GM23338 (cell line): ENCODE measurements at regions not wholly inside any gene's neighbourhood (a gene's known extent, or its start where the extent isn't known, plus 50 kb on each side); places are given as distances from the start of the nearest gene placed in this dataset.

Source experiments
- ATAC-seq: fragments of 200-7000 bp; cut with Tn5 transposase; 3 replicates; pipeline ENCODE4 v1.9.1; 2020
- DNase-seq: peaks from one replicate; pipeline ENCODE4 v3.0.0-alpha.2; 2015; ENCODE audit warnings: low spot score
- H2AFZ ChIP-seq: fragments of 200-600 bp; sonication (generic); 2 replicates; pipeline ENCODE4 v1.8.0; 2016; ENCODE audit warnings: antibody characterized with exemption, mild to moderate bottlenecking, moderate library complexity
- H3F3A ChIP-seq: fragments of 200-600 bp; sonication (generic); replicated peaks from 2 replicates; pipeline ENCODE4 v1.8.0; 2017; ENCODE audit warnings: antibody characterized with exemption, mixed run types, low read depth
- H3K27ac ChIP-seq: fragments of 200-600 bp; sonication (generic); 2 replicates; pipeline ENCODE4 v1.6.1; 2016; ENCODE audit warnings: low read depth
- H3K27me3 ChIP-seq: fragments of 200-600 bp; sonication (generic); 2 replicates; pipeline ENCODE4 v1.8.0; 2016; ENCODE audit warnings: mild to moderate bottlenecking, mixed run types, moderate library complexity; ENCODE audit not compliant: insufficient read depth
- H3K36me3 ChIP-seq: fragments of 200-600 bp; sonication (generic); 2 replicates; pipeline ENCODE4 v1.8.0; 2016; ENCODE audit warnings: mild to moderate bottlenecking; ENCODE audit not compliant: insufficient read depth
- H3K4me1 ChIP-seq: fragments of 200-600 bp; sonication (generic); 2 replicates; pipeline ENCODE4 v1.8.0; 2016; ENCODE audit warnings: mild to moderate bottlenecking, moderate library complexity; ENCODE audit not compliant: insufficient read depth
- H3K4me2 ChIP-seq: fragments of 200-600 bp; sonication (generic); 2 replicates; pipeline ENCODE4 v1.7.1; 2017; ENCODE audit warnings: mixed run types
- H3K4me3 ChIP-seq: fragments of 200-600 bp; sonication (generic); 2 replicates; pipeline ENCODE4 v1.6.1; 2016; ENCODE audit warnings: mixed run types
- H3K79me2 ChIP-seq: fragments of 200-600 bp; sonication (generic); replicated peaks from 2 replicates; pipeline ENCODE4 v1.8.0; 2017; ENCODE audit warnings: mild to moderate bottlenecking; ENCODE audit not compliant: insufficient read depth
- H3K9me2 ChIP-seq: fragments of 200-600 bp; sonication (generic); 2 replicates; pipeline ENCODE4 v1.8.0; 2017; ENCODE audit not compliant: insufficient read depth
- H4K20me1 ChIP-seq: fragments of 200-600 bp; sonication (generic); replicated peaks from 2 replicates; pipeline ENCODE4 v1.8.0; 2017; ENCODE audit warnings: mild to moderate bottlenecking; ENCODE audit not compliant: insufficient read depth
- H3K27ac Mint-ChIP-seq: 2 replicates; pipeline ENCODE4 v1.8.0; 2020; ENCODE audit warnings: inconsistent platforms, mild to moderate bottlenecking, moderate library complexity, mixed read lengths
- H3K27me3 Mint-ChIP-seq: 3 replicates; pipeline ENCODE4 v1.8.0; 2022; ENCODE audit warnings: low read depth, mild to moderate bottlenecking, moderate library complexity, mixed read lengths, inconsistent platforms; ENCODE audit not compliant: insufficient read depth, poor library complexity
- H3K36me3 Mint-ChIP-seq: 3 replicates; pipeline ENCODE4 v1.8.0; 2021; ENCODE audit warnings: low read depth, mild to moderate bottlenecking, inconsistent platforms, moderate library complexity, mixed read lengths
- H3K4me1 Mint-ChIP-seq: 3 replicates; pipeline ENCODE4 v1.8.0; 2020; ENCODE audit warnings: mild to moderate bottlenecking, inconsistent platforms, mixed read lengths
- H3K4me3 Mint-ChIP-seq: 3 replicates; pipeline ENCODE4 v1.8.0; 2021; ENCODE audit warnings: moderate library complexity, mild to moderate bottlenecking, inconsistent platforms, mixed read lengths
- H3K9me3 Mint-ChIP-seq: 3 replicates; pipeline ENCODE4 v1.8.0; 2020; ENCODE audit warnings: moderate library complexity, mild to moderate bottlenecking, inconsistent platforms, mixed read lengths
- CREB1 ChIP-seq: fragments of 250-450 bp; sonication (Bioruptor Pico); IDR thresholded peaks from 2 replicates; pipeline ENCODE4 v1.5.0; 2020; ENCODE audit warnings: low read depth, mild to moderate bottlenecking, moderate library complexity
- CTCF ChIP-seq, 2 experiments: fragments of 200-600 bp in 1 of 2; sonication (generic) in 1 of 2; conservative IDR thresholded peaks; 2 replicates each; pipeline versions ENCODE4 v1.5.1 to v1.6.1; 2016 to 2017; ENCODE audit warnings: antibody characterized with exemption in 2 of 2, low read depth in 2 of 2, mild to moderate bottlenecking in 2 of 2, moderate library complexity in 1 of 2
- ETS1 ChIP-seq: IDR thresholded peaks from 2 replicates; pipeline ENCODE4 v1.6.1; 2016; ENCODE audit warnings: antibody characterized with exemption
- EZH2 ChIP-seq: fragments of 200-600 bp; sonication (generic); IDR thresholded peaks from one replicate; pipeline ENCODE4 v1.8.0; 2017; ENCODE audit warnings: antibody characterized with exemption, mild to moderate bottlenecking, low read depth; ENCODE audit not compliant: unreplicated experiment
- EZH2phosphoT487 ChIP-seq: fragments of 200-600 bp; sonication (generic); IDR thresholded peaks from one replicate; pipeline ENCODE4 v1.8.1; 2018; ENCODE audit warnings: antibody characterized with exemption; ENCODE audit not compliant: unreplicated experiment
- JUNB ChIP-seq: IDR thresholded peaks from one replicate; pipeline ENCODE4 v1.6.1; 2016; ENCODE audit warnings: antibody characterized with exemption; ENCODE audit not compliant: unreplicated experiment
- NANOG ChIP-seq: IDR thresholded peaks from 2 replicates; pipeline ENCODE4 v1.6.1; 2016; ENCODE audit warnings: antibody characterized with exemption, borderline replicate concordance
- POLR2AphosphoS5 ChIP-seq: IDR thresholded peaks from 2 replicates; pipeline ENCODE4 v1.6.1; 2016; ENCODE audit warnings: antibody characterized with exemption, low read depth
- REST ChIP-seq: IDR thresholded peaks from one replicate; pipeline ENCODE4 v1.6.1; 2018; ENCODE audit warnings: antibody characterized with exemption; ENCODE audit not compliant: unreplicated experiment
- STAT1 ChIP-seq: IDR thresholded peaks from one replicate; pipeline ENCODE4 v1.6.1; 2016; ENCODE audit warnings: antibody characterized with exemption; ENCODE audit not compliant: unreplicated experiment
- ZNF114 ChIP-seq: fragments of 250-450 bp; sonication (Bioruptor Pico); IDR thresholded peaks from 2 replicates; pipeline ENCODE4 v1.5.0; 2020; ENCODE audit warnings: mild to moderate bottlenecking, moderate library complexity
- ZNF331 ChIP-seq: fragments of 250-450 bp; sonication (Bioruptor Pico); IDR thresholded peaks from 2 replicates; pipeline ENCODE4 v1.5.0; 2020; ENCODE audit warnings: low read depth, mild to moderate bottlenecking, moderate library complexity
- ZNF462 ChIP-seq: fragments of 250-450 bp; sonication (Bioruptor Pico); IDR thresholded peaks from 2 replicates; pipeline ENCODE4 v1.5.0; 2020; ENCODE audit warnings: mild to moderate bottlenecking, moderate library complexity

GRCh38 chr15:29540479-29540878, 270.9 kb upstream of the NSMCE3 start:
- H4K20me1 ChIP-seq = no peaks in the 10 kb centered on the region
- H3K27ac ChIP-seq = no peak overlapping the region
- Mint-ChIP-seq H3K27me3 (peaks cover 3% of the 10 kb centered on the region), H3K27ac (no peak overlapping the region), H3K4me1 (peaks cover 25% of the 10 kb centered on the region), H3K9me3 (0 out of 3 replicates have a peak, but pooled peaks cover under 1% of the 10 kb centered on the region), H3K36me3 (no peaks in the 10 kb centered on the region), H3K4me3 (no peak overlapping the region)
- H3K4me3 ChIP-seq = no peak overlapping the region
- no peak for ATAC-seq
- H3K9me2 ChIP-seq = peaks cover 3% of the 10 kb centered on the region; the same call in 1 of the 2 replicates
- no peak for DNase-seq
- TF ChIP-seq ZNF331 (CRISPR knock-in tag) = no peak
- TF ChIP-seq REST = no peak
- TF ChIP-seq ETS1 = no peak
- no peak for TF ChIP-seq CTCF (conservative IDR thresholded peaks at IDR 0.05; ENCODE audit: low read depth in 2 of 2)
- no peak for TF ChIP-seq POLR2AphosphoS5
- no peak for TF ChIP-seq ZNF114 (CRISPR knock-in tag)
- TF ChIP-seq STAT1 = no peak
- TF ChIP-seq NANOG = no peak
- no peak for TF ChIP-seq JUNB
- no peak for TF ChIP-seq EZH2phosphoT487
- TF ChIP-seq EZH2 = no peak
- no peak for TF ChIP-seq CREB1 (CRISPR knock-in tag)
- TF ChIP-seq ZNF462 (CRISPR knock-in tag) = no peak
- no peaks in the 10 kb centered on the region for H3K36me3 ChIP-seq
- no peaks in the 10 kb centered on the region for H3F3A ChIP-seq
- H3K4me1 ChIP-seq = no peaks in the 10 kb centered on the region
- no peak overlapping the region for H2AFZ ChIP-seq
- H3K4me2 ChIP-seq = no peak overlapping the region
- no peaks in the 10 kb centered on the region for H3K79me2 ChIP-seq
- no peaks in the 10 kb centered on the region for H3K27me3 ChIP-seq
